SJCRH30 (cell line): ENCODE measurements at regions not wholly inside any gene's neighbourhood (a gene's known extent, or its start where the extent isn't known, plus 50 kb on each side); places are given as distances from the start of the nearest gene placed in this dataset.

Experiments
- DNase-seq, 2 experiments: peaks; one replicate each; pipeline ENCODE4 v3.0.0-alpha.2; 2015 to 2020
- H3K27ac ChIP-seq: fragments of 250-450 bp; sonication (Bioruptor Pico); 2 replicates; pipeline ENCODE4 v1.5.1; 2020; ENCODE audit warnings: mild to moderate bottlenecking, moderate library complexity
- H3K27me3 ChIP-seq: fragments of 250-450 bp; sonication (Bioruptor Pico); 2 replicates; pipeline ENCODE4 v1.5.1; 2020; ENCODE audit warnings: mild to moderate bottlenecking, moderate library complexity
- H3K36me3 ChIP-seq: fragments of 250-450 bp; sonication (Bioruptor Pico); 2 replicates; pipeline ENCODE4 v1.5.1; 2020; ENCODE audit warnings: mild to moderate bottlenecking, moderate library complexity
- H3K4me1 ChIP-seq: fragments of 250-450 bp; sonication (Bioruptor Pico); 2 replicates; pipeline ENCODE4 v1.5.1; 2020; ENCODE audit warnings: mild to moderate bottlenecking, moderate library complexity
- H3K4me3 ChIP-seq: fragments of 250-450 bp; sonication (Bioruptor Pico); 2 replicates; pipeline ENCODE4 v1.5.1; 2020; ENCODE audit warnings: mild to moderate bottlenecking, moderate library complexity
- H3K9me3 ChIP-seq: fragments of 250-450 bp; sonication (Bioruptor Pico); replicated peaks from 2 replicates; pipeline ENCODE4 v1.5.1; 2020; ENCODE audit warnings: mild to moderate bottlenecking, moderate library complexity

GRCh38 chr1:76786222-76786621 lies 81.1 kb upstream of the ST6GALNAC5 start:
- Histone ChIP-seq H3K4me3 (no peak overlapping the region), H3K4me1 (no peaks in the 10 kb centered on the region), H3K36me3 (no peaks in the 10 kb centered on the region), H3K9me3 (peaks cover 4% of the 10 kb centered on the region; the same call in 1 of the 2 replicates), H3K27me3 (no peaks in the 10 kb centered on the region), H3K27ac (no peak overlapping the region)
- no peak for DNase-seq

GRCh38 chr1:76793594-76793993 lies 73.7 kb upstream of the ST6GALNAC5 start:
- H3K4me3 ChIP-seq, result no peak overlapping the region
- H3K27me3 ChIP-seq, result no peaks in the 10 kb centered on the region
- DNase-seq, result no peak
- H3K9me3 ChIP-seq, result 0 out of 2 replicates have a peak, but pooled peaks cover 5% of the 10 kb centered on the region
- H3K36me3 ChIP-seq, result no peaks in the 10 kb centered on the region
- no peak overlapping the region for H3K27ac ChIP-seq
- H3K4me1 ChIP-seq, result peaks cover 5% of the 10 kb centered on the region

- Histone ChIP-seq H3K4me3 (no peak overlapping the region), H3K4me1 (peaks cover 8% of the 10 kb centered on the region), H3K9me3 (peaks cover 5% of the 10 kb centered on the region; the same call in 1 of the 2 replicates), H3K36me3 (no peaks in the 10 kb centered on the region), H3K27ac (no peak overlapping the region), H3K27me3 (no peaks in the 10 kb centered on the region)
- DNase-seq, result peak; percentile 4 to 43
Observed at GRCh38 chr1:76799700-76800099, 67.6 kb upstream of the ST6GALNAC5 start.

- H3K9me3 ChIP-seq, result no peaks in the 10 kb centered on the region; the same call in 1 of the 2 replicates
- no peak overlapping the region for H3K4me3 ChIP-seq
- H3K4me1 ChIP-seq, result 0 out of 2 replicates have a peak, but pooled peaks cover 2% of the 10 kb centered on the region
- H3K36me3 ChIP-seq, result no peaks in the 10 kb centered on the region
- no peak overlapping the region for H3K27ac ChIP-seq
- DNase-seq, result no peak
- H3K27me3 ChIP-seq, result no peaks in the 10 kb centered on the region
Observed at GRCh38 chr1:76802094-76802493, 65.2 kb upstream of the ST6GALNAC5 start.

GRCh38 chr1:76807543-76808260 lies 59.6 kb upstream of the ST6GALNAC5 start:
- Histone ChIP-seq H3K36me3 (no peaks in the 10 kb centered on the region), H3K9me3 (no peaks in the 10 kb centered on the region; the same call in 1 of the 2 replicates), H3K4me3 (no peak overlapping the region), H3K4me1 (no peaks in the 10 kb centered on the region), H3K27ac (no peak overlapping the region), H3K27me3 (no peaks in the 10 kb centered on the region)
- no peak for DNase-seq
